Sigmoid colon (tissue), 4 donors: ENCODE measurements at regions not wholly inside any gene's neighbourhood (a gene's known extent, or its start where the extent isn't known, plus 50 kb on each side); places are given as distances from the start of the nearest gene placed in this dataset.

ENCODE experiments used
- POLR2A ChIP-seq, 2 donors: fragments of 450-650 bp; IDR thresholded peaks; one replicate each; pipeline ENCODE4 v1.6.1; 2016; ENCODE audit warnings: antibody characterized with exemption in 2 of 2, mild to moderate bottlenecking in 2 of 2, moderate library complexity in 2 of 2
- POLR2AphosphoS5 ChIP-seq, 4 donors: sonication (generic); formaldehyde crosslinking; IDR thresholded peaks; one replicate each; pipeline ENCODE4 v1.6.1; 2017; ENCODE audit warnings: antibody characterized with exemption in 4 of 4
- TF ChIP-seq, protein P1 (sequence below), 4 experiments: fragments of 450-650 bp in 3 of 4; fragments of 200-600 bp in 1 of 4; IDR thresholded peaks; one replicate each; pipeline ENCODE4 v1.5.1; 2016 to 2019; ENCODE audit warnings: antibody characterized with exemption in 4 of 4, mild to moderate bottlenecking in 3 of 4, moderate library complexity in 2 of 4

DNA sequence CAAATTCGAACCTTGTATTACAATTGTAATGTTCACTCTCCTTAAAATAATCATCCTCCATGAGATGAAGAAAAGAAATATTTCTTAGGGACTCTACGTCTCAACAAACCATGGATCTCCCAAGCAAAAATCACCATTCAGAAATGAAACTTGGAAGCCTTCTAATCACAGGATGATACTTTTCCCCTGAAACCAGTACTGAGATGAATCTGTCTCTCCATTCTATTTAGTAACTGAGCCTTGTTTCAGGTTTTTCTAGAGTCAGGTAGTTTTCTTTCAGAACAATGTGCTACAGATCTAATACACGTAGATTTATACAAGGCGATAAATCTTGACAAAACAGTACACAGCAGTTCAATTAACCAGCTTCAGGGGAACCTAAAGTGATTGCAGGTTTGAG is 660.1 kb upstream of the CBLB start:
- TF ChIP-seq, protein P1, sequence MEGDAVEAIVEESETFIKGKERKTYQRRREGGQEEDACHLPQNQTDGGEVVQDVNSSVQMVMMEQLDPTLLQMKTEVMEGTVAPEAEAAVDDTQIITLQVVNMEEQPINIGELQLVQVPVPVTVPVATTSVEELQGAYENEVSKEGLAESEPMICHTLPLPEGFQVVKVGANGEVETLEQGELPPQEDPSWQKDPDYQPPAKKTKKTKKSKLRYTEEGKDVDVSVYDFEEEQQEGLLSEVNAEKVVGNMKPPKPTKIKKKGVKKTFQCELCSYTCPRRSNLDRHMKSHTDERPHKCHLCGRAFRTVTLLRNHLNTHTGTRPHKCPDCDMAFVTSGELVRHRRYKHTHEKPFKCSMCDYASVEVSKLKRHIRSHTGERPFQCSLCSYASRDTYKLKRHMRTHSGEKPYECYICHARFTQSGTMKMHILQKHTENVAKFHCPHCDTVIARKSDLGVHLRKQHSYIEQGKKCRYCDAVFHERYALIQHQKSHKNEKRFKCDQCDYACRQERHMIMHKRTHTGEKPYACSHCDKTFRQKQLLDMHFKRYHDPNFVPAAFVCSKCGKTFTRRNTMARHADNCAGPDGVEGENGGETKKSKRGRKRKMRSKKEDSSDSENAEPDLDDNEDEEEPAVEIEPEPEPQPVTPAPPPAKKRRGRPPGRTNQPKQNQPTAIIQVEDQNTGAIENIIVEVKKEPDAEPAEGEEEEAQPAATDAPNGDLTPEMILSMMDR (IDR thresholded peaks at IDR 0.05) = no peak
- no peak for TF ChIP-seq POLR2AphosphoS5 (IDR thresholded peaks at IDR 0.05)
- TF ChIP-seq POLR2A (IDR thresholded peaks at IDR 0.05) = no peak
